Stimulated activated CD4-positive, alpha-beta T cell treated with anti-CD3 and anti-CD28 coated beads, TNF-alpha, amount 100 ng/mL, for 1 hour (primary cell): ENCODE measurements at regions not wholly inside any gene's neighbourhood (a gene's known extent, or its start where the extent isn't known, plus 50 kb on each side); places are given as distances from the start of the nearest gene placed in this dataset.
"Not testable (repeated sequence)": the region's sequence is repeated elsewhere in the genome, so short reads cannot be mapped to it uniquely, and the experiment has no call there.

Source experiments
- DNase-seq, 3 donors: peaks; one replicate each; pipeline ENCODE4 v3.0.0-alpha.2; 2020; ENCODE audit warnings: low read depth in 3 of 3, low spot score in 1 of 3

GRCh38 chr7:155227788-155228458 lies 69.8 kb upstream of the INSIG1 start:
- no peak for DNase-seq

GRCh38 chr7:155228459-155228845 lies 69.2 kb upstream of the INSIG1 start:
- no peak for DNase-seq

- DNase-seq = no peak
Observed at GRCh38 chr7:155228894-155229293, 68.8 kb upstream of the INSIG1 start.

- no peak for DNase-seq
Observed at GRCh38 chr7:155229548-155230168, 68.0 kb upstream of the INSIG1 start.

- DNase-seq = no peak
Observed at GRCh38 chr7:155230169-155230593, 67.5 kb upstream of the INSIG1 start.

- DNase-seq = no peak
Observed at GRCh38 chr7:155231241-155231800, 66.4 kb upstream of the INSIG1 start.

- DNase-seq = no peak
Observed at GRCh38 chr7:155231941-155232340, 65.7 kb upstream of the INSIG1 start.

GRCh38 chr7:155232911-155233310 lies 64.8 kb upstream of the INSIG1 start:
- no peak for DNase-seq

- DNase-seq = no peak
Observed at GRCh38 chr7:155233311-155234157, 64.1 kb upstream of the INSIG1 start.

GRCh38 chr7:155234158-155234492 lies 63.6 kb upstream of the INSIG1 start:
- no peak for DNase-seq

- DNase-seq = no peak
Observed at GRCh38 chr7:155234950-155235789, 62.5 kb upstream of the INSIG1 start.

- DNase-seq = no peak
Observed at GRCh38 chr7:155236386-155236785, 61.3 kb upstream of the INSIG1 start.

GRCh38 chr7:155237297-155237696 lies 60.4 kb upstream of the INSIG1 start:
- no peak for DNase-seq

- DNase-seq = no peak
Observed at GRCh38 chr7:155237730-155238129, 59.9 kb upstream of the INSIG1 start.

- not testable (repeated sequence) for DNase-seq
Observed at GRCh38 chr7:155239431-155240087, 58.1 kb upstream of the INSIG1 start.

- DNase-seq = no peak
Observed at GRCh38 chr7:155244675-155245074, 53.0 kb upstream of the INSIG1 start.

GRCh38 chr7:155247479-155248365 lies 50.0 kb upstream of the INSIG1 start:
- no peak for DNase-seq
